ENCODE measurements at regions not wholly inside any gene's neighbourhood (a gene's known extent, or its start where the extent isn't known, plus 50 kb on each side); places are given as distances from the start of the nearest gene placed in this dataset.
A peak's percentile ranks its signal among the peaks of the same experiment; 100 is the strongest.

DNA sequence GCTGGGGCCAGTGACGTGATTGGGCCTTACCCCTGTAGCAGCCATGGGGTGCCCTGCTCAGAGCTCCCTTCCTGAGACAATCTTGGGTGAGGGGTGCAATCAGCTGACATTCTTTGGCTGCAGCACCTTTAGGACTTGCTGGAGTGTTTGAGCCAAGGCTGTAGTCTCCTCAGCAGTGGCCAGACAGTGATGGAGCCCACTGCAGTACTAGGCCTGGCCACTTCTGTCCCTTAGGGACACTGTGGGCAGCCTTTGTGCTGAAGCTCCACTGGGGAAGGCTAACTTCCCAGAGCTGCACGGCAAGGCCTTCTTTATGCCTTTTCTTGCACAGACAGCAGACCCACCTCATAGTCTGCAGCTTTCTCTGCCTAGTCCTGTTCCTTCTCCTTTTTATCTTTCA is 284.9 kb upstream of the IGF1R start:
- POLR2A ChIA-PET = no interaction called here
- ATAC-seq = peak; percentile 78 to 85; a peak in 5 of 6 replicates
- H3K27ac ChIP-seq = no peak overlapping the region
- 32% methylated on average over 2 of the region's 2 CpGs for WGBS (ENCODE audit: missing lambda C conversion rate)
- CTCF ChIA-PET = interaction anchor here (0.5 kb wide), 1 partner anchor 671 kb away, joined by 3 read pairs; no protein-coding TSS in a partner anchor
- no peaks in the 10 kb centered on the region for H3K4me1 ChIP-seq
- no peak for DNase-seq (ENCODE audit: low read depth in 1 of 2, low spot score in 1 of 2)
- no peak for FAIRE-seq
- no peaks in the 10 kb centered on the region for H3K9me3 ChIP-seq
- no peak overlapping the region for H3K4me3 ChIP-seq
- TF ChIP-seq, protein P1, sequence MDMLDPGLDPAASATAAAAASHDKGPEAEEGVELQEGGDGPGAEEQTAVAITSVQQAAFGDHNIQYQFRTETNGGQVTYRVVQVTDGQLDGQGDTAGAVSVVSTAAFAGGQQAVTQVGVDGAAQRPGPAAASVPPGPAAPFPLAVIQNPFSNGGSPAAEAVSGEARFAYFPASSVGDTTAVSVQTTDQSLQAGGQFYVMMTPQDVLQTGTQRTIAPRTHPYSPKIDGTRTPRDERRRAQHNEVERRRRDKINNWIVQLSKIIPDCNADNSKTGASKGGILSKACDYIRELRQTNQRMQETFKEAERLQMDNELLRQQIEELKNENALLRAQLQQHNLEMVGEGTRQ (IDR thresholded peaks at IDR 0.05) = no peak
- no peak for TF ChIP-seq GATA3 (IDR thresholded peaks at IDR 0.05; ENCODE audit: borderline replicate concordance)
- no peak for TF ChIP-seq CHD4 (IDR thresholded peaks at IDR 0.05; ENCODE audit: borderline replicate concordance)
- H3K4me2 ChIP-seq = no peak overlapping the region

DNA sequence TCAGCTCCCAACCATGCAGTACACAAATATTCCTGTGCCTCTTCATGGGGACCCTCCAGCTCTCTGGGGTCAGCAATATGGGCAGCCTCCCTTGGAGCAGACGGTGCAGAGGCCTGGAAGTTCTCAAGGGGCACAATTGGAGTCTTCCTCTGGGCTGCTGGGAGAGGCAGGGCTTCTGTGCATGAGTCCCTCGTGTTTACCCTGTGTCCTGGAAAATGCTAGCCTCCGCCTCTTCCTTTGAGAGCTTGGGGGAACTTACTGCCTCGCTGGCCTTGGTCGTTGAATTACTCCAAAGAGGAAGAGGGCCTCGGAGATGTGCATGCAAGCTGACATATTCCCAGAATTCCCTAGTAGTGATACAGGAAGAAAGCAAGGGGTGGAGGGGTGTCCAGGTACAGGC is 284.4 kb upstream of the IGF1R start:
- H3K9me3 ChIP-seq = no peaks in the 10 kb centered on the region
- H3K4me2 ChIP-seq = no peak overlapping the region
- POLR2A ChIA-PET = no interaction called here
- WGBS (ENCODE audit: missing lambda C conversion rate) = 27% methylated on average over 6 of the region's 6 CpGs
- FAIRE-seq = no peak
- H3K4me3 ChIP-seq = no peak overlapping the region
- TF ChIP-seq JUNB (IDR thresholded peaks at IDR 0.05) (no peak), TFCP2L1 (CRISPR knock-in tag; IDR thresholded peaks at IDR 0.05) (no peak), HDAC2 (IDR thresholded peaks at IDR 0.05) (no peak), KDM5A (IDR thresholded peaks at IDR 0.05) (no peak), CHD2 (IDR thresholded peaks at IDR 0.05; ENCODE audit: low read length, partially characterized antibody) (no peak), ZNF302 (CRISPR knock-in tag; IDR thresholded peaks at IDR 0.05) (no peak)
- TF ChIP-seq, protein P2, sequence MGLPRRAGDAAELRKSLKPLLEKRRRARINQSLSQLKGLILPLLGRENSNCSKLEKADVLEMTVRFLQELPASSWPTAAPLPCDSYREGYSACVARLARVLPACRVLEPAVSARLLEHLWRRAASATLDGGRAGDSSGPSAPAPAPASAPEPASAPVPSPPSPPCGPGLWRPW (IDR thresholded peaks at IDR 0.05) = no peak
- no peaks in the 10 kb centered on the region for H3K4me1 ChIP-seq
- peak in 1 of 2 experiments; percentile 19; a peak in 2 of 6 replicates for ATAC-seq
- CTCF ChIA-PET = interaction anchor here (0.5 kb wide), 1 partner anchor 670 kb away, joined by 3 read pairs; no protein-coding TSS in a partner anchor
- no peak for DNase-seq (ENCODE audit: low read depth in 1 of 2, low spot score in 1 of 2)
- no peak overlapping the region for H3K27ac ChIP-seq

DNA sequence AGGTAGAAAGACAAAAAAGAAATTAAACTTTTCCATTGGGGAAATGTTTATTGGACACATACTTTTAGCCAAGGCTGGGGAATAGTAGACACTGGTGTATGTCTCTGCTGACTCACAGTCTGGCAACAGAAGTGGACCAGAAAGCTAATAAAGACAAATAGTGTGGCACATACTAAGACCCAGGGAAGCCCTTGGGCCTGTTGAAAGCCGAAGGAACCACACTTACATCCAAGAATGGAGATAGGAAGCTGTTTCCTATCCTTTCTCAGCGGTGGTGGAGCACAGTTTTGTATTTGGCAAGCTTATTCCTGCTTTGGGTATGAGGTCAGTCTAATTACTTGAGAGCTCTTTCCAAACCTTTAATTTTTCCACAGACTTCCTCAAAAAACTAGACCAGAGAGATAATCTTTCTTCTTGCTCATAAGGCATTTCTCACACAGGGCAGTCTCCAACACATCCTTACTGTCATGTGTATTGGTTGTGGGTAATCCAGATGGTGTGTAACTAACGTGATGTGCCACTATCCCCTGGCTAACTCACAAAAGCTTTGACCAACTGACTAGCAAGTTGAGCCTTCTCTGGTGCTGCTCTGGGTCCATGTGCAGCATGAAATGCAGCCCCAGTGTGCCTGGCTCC is 279.1 kb upstream of the IGF1R start:
- 4% methylated on average over 3 of the region's 3 CpGs for WGBS (ENCODE audit: missing lambda C conversion rate)
- H3K4me2 ChIP-seq = no peak overlapping the region
- no peak for FAIRE-seq
- ChIA-PET CTCF (interaction anchor here (0.6 to 1.7 kb wide), 7 partner anchors 12 to 1034 kb away, joined by 3 to 5 read pairs (median 4); no protein-coding TSS in a partner anchor), POLR2A (no interaction called here)
- DNase-seq (ENCODE audit: low read depth in 1 of 2, low spot score in 1 of 2) = no peak
- H3K4me1 ChIP-seq = no peaks in the 10 kb centered on the region
- H3K9me3 ChIP-seq = no peaks in the 10 kb centered on the region
- H3K4me3 ChIP-seq = no peak overlapping the region
- no peak overlapping the region for H3K27ac ChIP-seq
- no peak for ATAC-seq
- TF ChIP-seq CBX2 (IDR thresholded peaks at IDR 0.05; ENCODE audit: borderline replicate concordance, low read depth) (no peak), MAFK (IDR thresholded peaks at IDR 0.05; ENCODE audit: partially characterized antibody) (no peak), RARB (CRISPR knock-in tag; IDR thresholded peaks at IDR 0.05) (no peak), MAZ (IDR thresholded peaks at IDR 0.05; ENCODE audit: borderline replicate concordance, low read depth, low read length) (no peak), MYC (IDR thresholded peaks at IDR 0.05; ENCODE audit: borderline replicate concordance, low read length) (no peak), ZNF302 (CRISPR knock-in tag; IDR thresholded peaks at IDR 0.05) (no peak), NPAS2 (CRISPR knock-in tag; IDR thresholded peaks at IDR 0.05; ENCODE audit: borderline replicate concordance) (no peak), NR3C1 (IDR thresholded peaks at IDR 0.05) (no peak), TFCP2L1 (CRISPR knock-in tag; IDR thresholded peaks at IDR 0.05) (no peak), EHMT2 (IDR thresholded peaks at IDR 0.05; ENCODE audit: low read depth) (no peak), CHD2 (IDR thresholded peaks at IDR 0.05; ENCODE audit: low read length, partially characterized antibody) (no peak), ZSCAN20 (CRISPR knock-in tag; IDR thresholded peaks at IDR 0.05) (no peak), CBX8 (IDR thresholded peaks at IDR 0.05) (no peak)
- TF ChIP-seq, protein P3, sequence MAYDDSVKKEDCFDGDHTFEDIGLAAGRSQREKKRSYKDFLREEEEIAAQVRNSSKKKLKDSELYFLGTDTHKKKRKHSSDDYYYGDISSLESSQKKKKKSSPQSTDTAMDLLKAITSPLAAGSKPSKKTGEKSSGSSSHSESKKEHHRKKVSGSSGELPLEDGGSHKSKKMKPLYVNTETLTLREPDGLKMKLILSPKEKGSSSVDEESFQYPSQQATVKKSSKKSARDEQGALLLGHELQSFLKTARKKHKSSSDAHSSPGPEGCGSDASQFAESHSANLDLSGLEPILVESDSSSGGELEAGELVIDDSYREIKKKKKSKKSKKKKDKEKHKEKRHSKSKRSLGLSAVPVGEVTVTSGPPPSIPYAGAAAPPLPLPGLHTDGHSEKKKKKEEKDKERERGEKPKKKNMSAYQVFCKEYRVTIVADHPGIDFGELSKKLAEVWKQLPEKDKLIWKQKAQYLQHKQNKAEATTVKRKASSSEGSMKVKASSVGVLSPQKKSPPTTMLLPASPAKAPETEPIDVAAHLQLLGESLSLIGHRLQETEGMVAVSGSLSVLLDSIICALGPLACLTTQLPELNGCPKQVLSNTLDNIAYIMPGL (CRISPR knock-in tag; IDR thresholded peaks at IDR 0.05; ENCODE audit: borderline replicate concordance) = no peak
- TF ChIP-seq, protein P4, sequence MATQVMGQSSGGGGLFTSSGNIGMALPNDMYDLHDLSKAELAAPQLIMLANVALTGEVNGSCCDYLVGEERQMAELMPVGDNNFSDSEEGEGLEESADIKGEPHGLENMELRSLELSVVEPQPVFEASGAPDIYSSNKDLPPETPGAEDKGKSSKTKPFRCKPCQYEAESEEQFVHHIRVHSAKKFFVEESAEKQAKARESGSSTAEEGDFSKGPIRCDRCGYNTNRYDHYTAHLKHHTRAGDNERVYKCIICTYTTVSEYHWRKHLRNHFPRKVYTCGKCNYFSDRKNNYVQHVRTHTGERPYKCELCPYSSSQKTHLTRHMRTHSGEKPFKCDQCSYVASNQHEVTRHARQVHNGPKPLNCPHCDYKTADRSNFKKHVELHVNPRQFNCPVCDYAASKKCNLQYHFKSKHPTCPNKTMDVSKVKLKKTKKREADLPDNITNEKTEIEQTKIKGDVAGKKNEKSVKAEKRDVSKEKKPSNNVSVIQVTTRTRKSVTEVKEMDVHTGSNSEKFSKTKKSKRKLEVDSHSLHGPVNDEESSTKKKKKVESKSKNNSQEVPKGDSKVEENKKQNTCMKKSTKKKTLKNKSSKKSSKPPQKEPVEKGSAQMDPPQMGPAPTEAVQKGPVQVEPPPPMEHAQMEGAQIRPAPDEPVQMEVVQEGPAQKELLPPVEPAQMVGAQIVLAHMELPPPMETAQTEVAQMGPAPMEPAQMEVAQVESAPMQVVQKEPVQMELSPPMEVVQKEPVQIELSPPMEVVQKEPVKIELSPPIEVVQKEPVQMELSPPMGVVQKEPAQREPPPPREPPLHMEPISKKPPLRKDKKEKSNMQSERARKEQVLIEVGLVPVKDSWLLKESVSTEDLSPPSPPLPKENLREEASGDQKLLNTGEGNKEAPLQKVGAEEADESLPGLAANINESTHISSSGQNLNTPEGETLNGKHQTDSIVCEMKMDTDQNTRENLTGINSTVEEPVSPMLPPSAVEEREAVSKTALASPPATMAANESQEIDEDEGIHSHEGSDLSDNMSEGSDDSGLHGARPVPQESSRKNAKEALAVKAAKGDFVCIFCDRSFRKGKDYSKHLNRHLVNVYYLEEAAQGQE (IDR thresholded peaks at IDR 0.05) = no peak
- TF ChIP-seq, protein P5, sequence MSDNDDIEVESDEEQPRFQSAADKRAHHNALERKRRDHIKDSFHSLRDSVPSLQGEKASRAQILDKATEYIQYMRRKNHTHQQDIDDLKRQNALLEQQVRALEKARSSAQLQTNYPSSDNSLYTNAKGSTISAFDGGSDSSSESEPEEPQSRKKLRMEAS (IDR thresholded peaks at IDR 0.05) = no peak

Measured in A549 (cell line).